B cell (primary cell): ENCODE measurements at regions not wholly inside any gene's neighbourhood (a gene's known extent, or its start where the extent isn't known, plus 50 kb on each side); places are given as distances from the start of the nearest gene placed in this dataset.

ENCODE experiments used
- ATAC-seq: fragments of 200-7000 bp; cut with Tn5 transposase; one replicate; pipeline ENCODE4 v1.10.0; 2021; ENCODE audit warnings: low read depth, mild to moderate bottlenecking, moderate number of reproducible peaks, moderate library complexity
- CTCF ChIA-PET: fragments of 350-600 bp; sonication (Branson Sonifier 250); formaldehyde crosslinking; loops from one replicate; lab custom pipeline; 2021; ENCODE audit warnings: antibody characterized with exemption, inconsistent platforms; lab: Charles Lee
- POLR2A ChIA-PET: fragments of 350-600 bp; sonication (Branson Sonifier 250); formaldehyde crosslinking; loops from one replicate; lab custom pipeline; 2021; ENCODE audit warnings: antibody characterized with exemption; lab: Charles Lee
- DNase-seq: peaks from one replicate; pipeline ENCODE4 v3.0.0; 2013
- H2AFZ ChIP-seq: 2 replicates; pipeline ENCODE4 v1.6.1; 2012; ENCODE audit warnings: mild to moderate bottlenecking, low read depth, low read length; ENCODE audit not compliant: insufficient read depth, poor library complexity, severe bottlenecking
- H3K27ac ChIP-seq, 2 donors: 1 replicate in 1 of 2; 2 replicates in 1 of 2; pipeline ENCODE4 v1.5.1; 2012 to 2013; ENCODE audit warnings: low read length in 2 of 2, mild to moderate bottlenecking in 2 of 2, moderate library complexity in 1 of 2
- H3K27me3 ChIP-seq, 4 experiments: fragments of 200-600 bp in 1 of 4; sonication (generic) in 1 of 4; replicated peaks in 1 of 4; 1 replicate in 2 of 4; 2 replicates in 2 of 4; pipeline versions ENCODE4 v1.6.1 to v1.7.0; 2013 to 2016; ENCODE audit warnings: low read length in 3 of 4, mild to moderate bottlenecking in 2 of 4, mixed read lengths in 1 of 4, moderate library complexity in 1 of 4; ENCODE audit not compliant: insufficient read depth in 4 of 4, control insufficient read depth in 3 of 4; ENCODE audit errors: control extremely low read depth in 1 of 4
- H3K36me3 ChIP-seq, 2 experiments: replicated peaks in 1 of 2; 1 replicate in 1 of 2; 2 replicates in 1 of 2; pipeline versions ENCODE4 v1.6.1 to v1.7.1; 2013; ENCODE audit warnings: low read length in 1 of 2; ENCODE audit not compliant: insufficient read depth in 2 of 2, control insufficient read depth in 1 of 2; ENCODE audit errors: control extremely low read depth in 1 of 2, extremely low read depth in 1 of 2
- H3K4me1 ChIP-seq, 2 donors: fragments of 200-600 bp in 1 of 2; sonication (generic) in 1 of 2; 1 replicate in 1 of 2; 2 replicates in 1 of 2; pipeline versions ENCODE4 v1.5.1 to v1.6.1; 2013 to 2017; ENCODE audit warnings: low read length in 2 of 2; ENCODE audit not compliant: control insufficient read depth in 2 of 2, insufficient read depth in 2 of 2
- H3K4me2 ChIP-seq: replicated peaks from 2 replicates; pipeline ENCODE3; 2012; ENCODE audit warnings: mild to moderate bottlenecking, low read depth, low read length; ENCODE audit not compliant: poor library complexity, severe bottlenecking
- H3K4me3 ChIP-seq, 5 experiments: fragments of 200-600 bp in 1 of 5; sonication (generic) in 1 of 5; 1 replicate in 3 of 5; 2 replicates in 2 of 5; pipeline versions ENCODE4 v1.5.1 to v1.7.0; 2011 to 2016; ENCODE audit warnings: low read length in 4 of 5, mild to moderate bottlenecking in 4 of 5, low read depth in 2 of 5, control low read depth in 1 of 5, moderate library complexity in 1 of 5; ENCODE audit not compliant: insufficient read depth in 1 of 5; ENCODE audit errors: control extremely low read depth in 1 of 5, extremely low read depth in 1 of 5
- H3K79me2 ChIP-seq: fragments of 200-600 bp; sonication (generic); one replicate; pipeline ENCODE4 v1.6.0; 2016; ENCODE audit warnings: low read length; ENCODE audit not compliant: control insufficient read depth, insufficient read depth
- H3K9ac ChIP-seq: fragments of 200-600 bp; sonication (generic); 2 replicates; pipeline ENCODE4 v1.6.1; 2017; ENCODE audit warnings: mild to moderate bottlenecking, low read length, moderate library complexity
- H3K9me3 ChIP-seq, 3 donors: one replicate each; pipeline versions ENCODE4 v1.6.1 to v1.7.1; 2013; ENCODE audit warnings: low read length in 2 of 3; ENCODE audit not compliant: control insufficient read depth in 2 of 3, insufficient read depth in 1 of 3; ENCODE audit errors: control extremely low read depth in 1 of 3
- H4K20me1 ChIP-seq: 2 replicates; pipeline ENCODE4 v1.6.0; 2012; ENCODE audit warnings: mild to moderate bottlenecking, low read length; ENCODE audit not compliant: insufficient read depth, control insufficient read depth, poor library complexity, severe bottlenecking
- H3K27ac Mint-ChIP-seq: one replicate; pipeline ENCODE4 v1.8.0; 2021; ENCODE audit warnings: mixed read lengths
- H3K27me3 Mint-ChIP-seq: one replicate; pipeline ENCODE4 v1.8.0; 2021; ENCODE audit warnings: mixed read lengths
- H3K4me1 Mint-ChIP-seq: one replicate; pipeline ENCODE4 v1.8.0; 2021; ENCODE audit warnings: mixed read lengths
- H3K4me3 Mint-ChIP-seq: one replicate; pipeline ENCODE4 v1.8.0; 2021; ENCODE audit warnings: mixed read lengths
- H3K9me3 Mint-ChIP-seq: one replicate; pipeline ENCODE4 v1.8.0; 2022; ENCODE audit warnings: mixed read lengths; ENCODE audit not compliant: insufficient read depth
- EZH2 ChIP-seq: IDR thresholded peaks from 2 replicates; pipeline ENCODE4 v1.6.1; 2012; ENCODE audit warnings: borderline replicate concordance, low read depth, mild to moderate bottlenecking, moderate library complexity, low read length; ENCODE audit not compliant: insufficient read depth, poor library complexity, severe bottlenecking
- WGBS: methylation state at CpG from one replicate; pipeline ENCODE4 v1.1.5; 2013; ENCODE audit warnings: missing lambda C conversion rate; ENCODE audit not compliant: insufficient coverage; 5-methylcytosine and 5-hydroxymethylcytosine counted together
- intact Hi-C: fragments of 100-400 bp; cut with micrococcal nuclease; formaldehyde crosslinking; loops from one replicate; pipeline ENCODE4 v1.10.0; 2022
- TF ChIP-seq, protein P1 (sequence below): fragments of 200-600 bp; IDR thresholded peaks from one replicate; pipeline ENCODE4 v1.8.0; 2022; ENCODE audit warnings: antibody characterized with exemption, mild to moderate bottlenecking

DNA sequence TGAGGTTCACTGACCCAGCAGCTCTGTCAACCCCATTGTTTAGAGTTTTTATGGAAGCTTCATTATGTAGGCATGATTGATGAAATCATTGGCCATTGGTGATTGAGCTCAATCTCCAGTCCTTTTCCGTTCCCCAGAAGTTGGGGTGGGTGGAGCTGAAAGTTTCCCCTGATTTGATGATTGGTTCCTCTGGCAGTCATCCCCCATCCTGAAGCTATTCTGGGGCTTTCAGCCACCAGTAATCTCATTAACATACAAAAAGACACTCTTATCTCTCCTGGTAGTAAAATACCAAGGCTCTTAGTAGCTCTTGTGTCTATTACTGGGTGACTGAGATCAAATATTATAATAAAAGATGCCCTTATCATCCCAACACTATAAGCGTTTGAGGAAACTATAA is 67.1 kb downstream of the TANC2 start:
- H3K79me2 ChIP-seq, result no peaks in the 10 kb centered on the region
- no peaks in the 10 kb centered on the region for H3K36me3 ChIP-seq
- intact Hi-C loops, result no loop called here
- DNase-seq (no peak), ATAC-seq (no peak)
- H3K27me3 ChIP-seq, result no peaks in the 10 kb centered on the region
- no peak for TF ChIP-seq EZH2
- TF ChIP-seq, protein P1, sequence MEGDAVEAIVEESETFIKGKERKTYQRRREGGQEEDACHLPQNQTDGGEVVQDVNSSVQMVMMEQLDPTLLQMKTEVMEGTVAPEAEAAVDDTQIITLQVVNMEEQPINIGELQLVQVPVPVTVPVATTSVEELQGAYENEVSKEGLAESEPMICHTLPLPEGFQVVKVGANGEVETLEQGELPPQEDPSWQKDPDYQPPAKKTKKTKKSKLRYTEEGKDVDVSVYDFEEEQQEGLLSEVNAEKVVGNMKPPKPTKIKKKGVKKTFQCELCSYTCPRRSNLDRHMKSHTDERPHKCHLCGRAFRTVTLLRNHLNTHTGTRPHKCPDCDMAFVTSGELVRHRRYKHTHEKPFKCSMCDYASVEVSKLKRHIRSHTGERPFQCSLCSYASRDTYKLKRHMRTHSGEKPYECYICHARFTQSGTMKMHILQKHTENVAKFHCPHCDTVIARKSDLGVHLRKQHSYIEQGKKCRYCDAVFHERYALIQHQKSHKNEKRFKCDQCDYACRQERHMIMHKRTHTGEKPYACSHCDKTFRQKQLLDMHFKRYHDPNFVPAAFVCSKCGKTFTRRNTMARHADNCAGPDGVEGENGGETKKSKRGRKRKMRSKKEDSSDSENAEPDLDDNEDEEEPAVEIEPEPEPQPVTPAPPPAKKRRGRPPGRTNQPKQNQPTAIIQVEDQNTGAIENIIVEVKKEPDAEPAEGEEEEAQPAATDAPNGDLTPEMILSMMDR, result no peak
- peaks cover 16% of the 10 kb centered on the region for H3K4me1 Mint-ChIP-seq
- no peak overlapping the region for H3K4me2 ChIP-seq
- no peak overlapping the region for H3K27ac ChIP-seq
- H3K27ac Mint-ChIP-seq, result no peak overlapping the region
- peaks cover 4% of the 10 kb centered on the region for H3K27me3 Mint-ChIP-seq
- ChIA-PET CTCF (no interaction called here), POLR2A (no interaction called here)
- no peak overlapping the region for H2AFZ ChIP-seq
- H3K4me3 ChIP-seq, result no peak overlapping the region
- no peak overlapping the region for H3K9ac ChIP-seq
- H3K4me1 ChIP-seq, result peaks cover 0 to 8% of the 10 kb centered on the region in 2 donors
- H3K9me3 ChIP-seq, result peaks cover 0 to 2% (median 0%) of the 10 kb centered on the region in 3 donors
- WGBS, result no CpG with 5 or more reads among the region's 2 CpGs
- H3K4me3 Mint-ChIP-seq, result no peak overlapping the region
- H4K20me1 ChIP-seq, result no peaks in the 10 kb centered on the region
- no peaks in the 10 kb centered on the region for H3K9me3 Mint-ChIP-seq

DNA sequence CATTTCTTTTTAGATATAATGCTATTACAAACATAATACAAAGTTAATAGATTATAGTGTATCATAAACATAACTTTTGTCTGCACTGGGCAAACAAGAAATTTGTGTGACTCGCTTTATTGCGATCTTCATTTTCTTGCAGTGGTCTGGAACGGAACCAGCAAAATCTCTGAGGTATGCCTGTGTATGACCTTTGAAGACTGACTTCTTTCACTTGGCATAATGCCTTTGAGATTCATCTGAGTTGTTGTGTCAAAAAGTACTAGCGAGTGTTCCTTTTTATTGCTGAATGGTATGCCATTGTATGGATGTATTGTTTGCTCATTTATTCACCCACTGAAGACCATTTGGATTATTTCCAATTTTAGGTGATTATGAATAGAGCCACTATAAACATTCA is 69.2 kb downstream of the TANC2 start:
- intact Hi-C loops, result no loop called here
- Histone ChIP-seq H3K4me3 (no peak overlapping the region), H3K27ac (no peak overlapping the region), H2AFZ (no peak overlapping the region), H3K4me2 (no peak overlapping the region), H3K79me2 (no peaks in the 10 kb centered on the region), H3K4me1 (peaks cover 0 to 8% of the 10 kb centered on the region in 2 donors), H4K20me1 (no peaks in the 10 kb centered on the region), H3K9me3 (peaks cover 0 to 2% (median 0%) of the 10 kb centered on the region in 3 donors), H3K36me3 (no peaks in the 10 kb centered on the region), H3K9ac (no peak overlapping the region), H3K27me3 (no peaks in the 10 kb centered on the region)
- Mint-ChIP-seq H3K27ac (no peak overlapping the region), H3K4me1 (peaks cover 12% of the 10 kb centered on the region), H3K4me3 (no peak overlapping the region), H3K9me3 (no peaks in the 10 kb centered on the region), H3K27me3 (peaks cover 4% of the 10 kb centered on the region)
- no peak for ATAC-seq
- 100% methylated on average over 3 of the region's 4 CpGs for WGBS
- ChIA-PET POLR2A (no interaction called here), CTCF (no interaction called here)
- no peak for DNase-seq
- TF ChIP-seq, protein P1, result no peak
- no peak for TF ChIP-seq EZH2
